HG02885 (cell line): ENCODE measurements at regions not wholly inside any gene's neighbourhood (a gene's known extent, or its start where the extent isn't known, plus 50 kb on each side); places are given as distances from the start of the nearest gene placed in this dataset.

Experiments
- ATAC-seq: cut with Tn5 transposase; IDR thresholded peaks from one replicate; pipeline ENCODE4 v1.9.1; 2021; ENCODE audit warnings: mild to moderate bottlenecking; ENCODE audit not compliant: unreplicated experiment, poor library complexity

DNA sequence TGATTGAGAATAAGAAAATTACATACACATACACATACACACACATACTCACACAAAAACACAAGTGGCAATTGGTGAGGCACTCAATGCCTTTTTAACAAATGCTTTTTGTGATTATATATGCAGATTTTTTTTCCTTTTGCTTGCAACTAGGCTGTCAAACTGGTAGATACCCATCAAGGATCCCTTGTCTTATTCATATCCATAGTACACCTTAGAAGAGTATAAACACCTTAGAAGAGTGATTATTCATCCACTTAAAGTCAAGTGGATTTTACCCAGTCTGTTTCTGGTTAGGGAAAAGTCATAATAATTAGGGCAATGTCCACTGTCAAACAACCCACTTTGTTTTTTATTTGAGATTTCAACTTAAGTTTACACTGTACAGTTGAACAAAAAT lies 1773.4 kb upstream of the MIR17HG start:
- ATAC-seq, result no peak

GRCh38 chr13:89577301-89577700 lies 1770.2 kb upstream of the MIR17HG start:
- no peak for ATAC-seq

- no peak for ATAC-seq
Measured at GRCh38 chr13:89584058-89584620, 1763.3 kb upstream of the MIR17HG start.

DNA sequence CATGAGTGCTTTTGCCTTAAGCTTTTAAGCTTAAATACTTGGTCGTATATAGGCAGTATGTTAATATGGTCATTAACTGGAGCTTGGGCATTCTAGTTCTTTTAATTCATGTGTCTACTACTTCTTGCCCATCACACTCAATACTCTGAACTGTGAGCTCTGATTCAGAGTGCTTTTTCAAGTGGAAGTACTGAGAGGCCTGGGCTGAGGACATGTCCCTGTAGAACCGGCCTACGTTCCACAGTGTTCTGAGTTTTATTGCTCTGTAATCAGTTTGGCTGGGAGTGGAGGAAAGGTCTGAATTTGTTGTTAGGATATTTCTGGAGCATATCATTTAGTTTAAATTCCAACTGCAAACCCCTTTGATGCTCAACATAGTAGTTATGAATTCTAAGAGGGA lies 1744.8 kb upstream of the MIR17HG start:
- no peak for ATAC-seq

DNA sequence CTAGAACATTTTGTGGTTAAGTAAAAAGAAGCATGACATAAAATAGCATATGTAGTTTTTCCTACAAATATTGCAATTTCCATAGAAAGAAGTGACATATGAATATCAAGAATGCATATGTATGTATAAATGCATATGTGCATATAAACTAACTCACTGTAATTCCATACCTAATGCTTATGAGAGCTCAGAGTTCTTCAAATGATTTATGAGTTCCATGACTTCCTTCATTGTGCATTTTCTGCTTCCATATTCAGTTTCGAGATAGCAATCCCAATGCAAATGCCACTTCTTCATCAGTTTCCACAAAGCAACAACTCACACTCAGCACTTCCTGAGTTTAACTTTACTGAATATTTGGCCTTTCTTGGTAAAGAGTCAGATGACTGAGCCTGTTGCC lies 1744.3 kb upstream of the MIR17HG start:
- ATAC-seq, result no peak

- no peak for ATAC-seq
Measured at GRCh38 chr13:89609318-89609717, 1738.2 kb upstream of the MIR17HG start.

- ATAC-seq, result no peak
Measured at GRCh38 chr13:89610331-89610730, 1737.2 kb upstream of the MIR17HG start.

DNA sequence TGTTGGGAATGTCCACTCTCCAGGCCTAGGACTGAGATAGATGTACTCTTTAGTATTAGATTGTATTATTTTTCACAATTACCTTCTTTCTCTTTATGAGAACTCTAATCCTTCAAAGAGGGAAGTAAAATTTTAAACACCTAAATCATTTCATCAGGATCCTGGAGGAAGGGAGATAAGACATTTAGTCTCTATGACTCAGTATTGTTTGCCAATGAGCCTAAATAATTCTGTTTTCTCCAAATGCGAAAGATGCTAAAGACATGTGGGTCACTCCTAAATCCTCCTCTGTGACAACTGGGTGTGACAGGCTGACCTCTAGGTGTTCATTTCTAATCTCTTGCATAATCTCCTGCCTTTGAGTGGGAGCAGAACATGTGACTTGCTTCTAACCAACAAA lies 1736.6 kb upstream of the MIR17HG start:
- ATAC-seq, result no peak

GRCh38 chr13:89627996-89628395 lies 1719.5 kb upstream of the MIR17HG start:
- no peak for ATAC-seq

DNA sequence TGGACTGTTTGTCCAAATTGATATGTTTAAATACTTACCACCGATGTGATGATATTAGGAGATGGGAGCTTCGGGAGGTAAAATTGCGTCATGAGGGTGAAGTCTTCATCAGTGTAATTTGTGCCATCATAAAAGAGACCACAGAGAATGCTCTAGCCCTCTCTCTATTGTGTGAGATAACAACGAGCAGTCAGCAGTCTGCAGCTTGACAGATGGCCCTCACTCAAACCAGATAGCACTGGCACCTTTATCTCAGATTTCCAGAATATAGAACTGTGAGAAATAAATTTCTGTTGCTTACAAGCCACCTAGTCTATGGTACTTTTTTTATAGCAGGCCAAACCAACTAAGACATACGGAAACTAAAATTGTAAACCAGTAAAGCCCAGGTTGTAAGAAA lies 1718.9 kb upstream of the MIR17HG start:
- no peak for ATAC-seq

DNA sequence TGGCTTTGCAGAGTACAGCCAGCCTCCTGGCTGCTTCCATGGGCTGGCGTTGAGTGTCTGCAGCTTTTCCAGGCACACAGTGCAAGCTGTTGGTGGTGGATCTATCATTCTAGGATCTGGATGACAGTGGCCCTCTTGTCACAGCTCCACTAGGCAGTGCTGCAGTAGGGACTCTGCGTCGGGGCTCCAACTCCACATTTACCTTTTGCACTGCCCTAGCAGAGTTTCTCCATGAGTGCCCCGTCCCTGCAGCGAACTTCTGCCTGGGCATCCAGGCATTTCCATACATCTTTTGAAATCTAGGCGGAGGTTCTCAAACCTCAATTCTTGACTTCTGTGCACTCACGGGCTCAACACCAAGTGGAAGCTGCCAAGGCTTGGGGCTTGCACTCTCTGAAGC lies 1697.3 kb upstream of the MIR17HG start:
- no peak for ATAC-seq

GRCh38 chr13:89660752-89661151 lies 1686.7 kb upstream of the MIR17HG start:
- ATAC-seq, result no peak

- ATAC-seq, result no peak
Measured at GRCh38 chr13:89673789-89674311, 1673.6 kb upstream of the MIR17HG start.

DNA sequence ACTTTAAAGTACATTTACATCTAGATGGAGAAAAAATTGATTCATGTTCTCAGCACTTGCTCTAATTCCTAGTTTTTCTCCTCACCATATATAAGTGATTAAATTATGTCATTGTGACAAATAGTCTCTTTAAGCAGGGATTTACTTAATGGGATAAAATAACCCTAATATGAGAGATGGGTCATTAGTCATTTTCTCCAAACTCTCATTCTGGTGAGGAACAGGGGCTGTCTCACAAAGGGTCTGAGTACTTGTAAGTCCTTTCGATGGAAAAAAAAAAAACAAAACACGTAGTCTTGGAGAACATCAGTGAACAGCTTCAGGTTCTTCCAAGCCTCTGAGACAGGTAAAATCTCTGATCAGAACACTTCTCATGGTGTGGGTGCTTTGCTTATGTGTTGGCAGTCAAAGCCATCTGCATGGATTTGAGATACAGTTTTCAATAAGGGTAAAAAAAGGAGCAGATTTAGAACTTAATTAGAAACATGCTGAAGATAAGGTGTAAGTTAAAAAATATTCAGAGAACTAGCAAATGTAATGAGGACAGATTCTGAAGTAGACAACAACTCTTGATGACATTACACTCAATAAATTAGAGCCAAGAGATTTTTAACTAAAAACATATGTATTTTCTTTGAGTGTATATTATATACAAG lies 1668.9 kb upstream of the MIR17HG start:
- no peak for ATAC-seq

DNA sequence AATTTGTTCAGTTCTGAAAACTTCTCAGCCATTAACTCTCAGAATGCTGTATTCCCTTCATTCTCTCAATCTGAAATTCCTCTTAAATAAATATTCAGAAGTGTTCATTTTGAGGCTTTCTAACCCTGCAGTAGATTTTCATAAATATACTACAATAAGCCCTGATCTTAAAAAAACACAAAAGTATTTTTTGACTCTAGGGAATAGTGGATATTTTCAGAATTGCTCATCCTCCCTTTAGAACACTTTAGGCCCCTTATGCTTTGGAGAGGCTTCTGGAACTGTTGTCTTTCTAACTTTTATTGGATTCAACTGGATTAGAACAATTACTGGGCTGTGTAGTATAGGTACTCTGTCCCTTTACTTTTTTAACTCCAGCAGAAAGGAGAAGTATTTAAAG lies 1662.6 kb upstream of the MIR17HG start:
- ATAC-seq, result no peak

DNA sequence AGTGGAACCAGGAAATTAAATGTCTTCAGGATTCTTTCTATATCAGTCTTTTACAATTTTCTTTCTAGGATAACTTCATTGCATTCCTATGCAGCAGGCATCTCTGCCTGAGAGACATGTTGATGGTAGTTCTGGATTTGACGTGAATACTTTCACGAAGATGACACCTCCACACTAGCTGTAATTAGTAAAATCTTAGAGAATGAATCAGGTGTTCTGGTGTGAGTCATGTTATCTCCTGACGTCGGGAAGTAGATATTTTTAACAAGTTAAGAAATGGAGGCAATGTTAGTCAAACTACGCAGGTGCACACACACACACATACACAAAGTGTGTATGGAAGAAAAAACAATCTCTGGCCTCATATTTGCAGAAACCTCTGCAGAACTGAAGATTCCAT lies 1661.3 kb upstream of the MIR17HG start:
- ATAC-seq, result no peak

DNA sequence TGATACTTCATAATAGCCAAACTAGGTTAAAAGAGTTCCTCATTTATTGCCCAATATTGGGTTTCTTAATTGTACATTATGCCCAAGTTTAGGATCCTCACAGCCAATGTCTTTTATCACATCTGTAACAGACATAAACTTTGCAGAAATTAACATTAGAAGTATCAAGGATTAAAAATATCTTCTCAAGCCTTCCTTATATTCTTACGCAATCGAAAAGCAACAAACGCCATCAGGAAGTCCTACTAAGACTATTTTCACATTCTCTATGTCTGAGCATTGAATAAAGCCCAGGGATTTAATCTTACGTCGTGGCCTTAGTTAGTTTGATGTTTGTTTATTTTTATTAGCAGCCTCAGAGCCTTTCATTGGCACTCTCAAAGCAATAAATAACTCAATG lies 1660.4 kb upstream of the MIR17HG start:
- no peak for ATAC-seq

DNA sequence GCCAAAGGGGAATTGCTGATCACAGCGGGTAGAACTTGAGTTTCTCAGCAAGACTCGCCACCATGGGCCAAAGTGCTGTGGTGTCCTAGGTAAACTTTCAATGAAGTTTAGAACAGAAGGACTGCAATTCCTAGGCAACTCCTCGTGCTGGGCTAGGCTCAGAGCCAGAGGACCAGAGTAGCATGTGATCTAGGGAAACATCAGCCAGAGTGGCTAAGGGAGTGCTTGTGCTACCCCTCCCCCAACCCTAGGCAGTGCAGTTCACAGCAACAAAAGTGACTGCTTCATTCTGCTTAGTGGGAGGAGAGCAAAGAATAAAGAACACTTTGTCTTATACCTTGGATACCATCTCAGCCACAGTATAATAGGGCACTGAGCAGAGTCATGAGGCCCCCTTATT lies 1658.6 kb upstream of the MIR17HG start:
- ATAC-seq, result no peak

- ATAC-seq, result no peak
Measured at GRCh38 chr13:89694451-89694850, 1653.0 kb upstream of the MIR17HG start.

DNA sequence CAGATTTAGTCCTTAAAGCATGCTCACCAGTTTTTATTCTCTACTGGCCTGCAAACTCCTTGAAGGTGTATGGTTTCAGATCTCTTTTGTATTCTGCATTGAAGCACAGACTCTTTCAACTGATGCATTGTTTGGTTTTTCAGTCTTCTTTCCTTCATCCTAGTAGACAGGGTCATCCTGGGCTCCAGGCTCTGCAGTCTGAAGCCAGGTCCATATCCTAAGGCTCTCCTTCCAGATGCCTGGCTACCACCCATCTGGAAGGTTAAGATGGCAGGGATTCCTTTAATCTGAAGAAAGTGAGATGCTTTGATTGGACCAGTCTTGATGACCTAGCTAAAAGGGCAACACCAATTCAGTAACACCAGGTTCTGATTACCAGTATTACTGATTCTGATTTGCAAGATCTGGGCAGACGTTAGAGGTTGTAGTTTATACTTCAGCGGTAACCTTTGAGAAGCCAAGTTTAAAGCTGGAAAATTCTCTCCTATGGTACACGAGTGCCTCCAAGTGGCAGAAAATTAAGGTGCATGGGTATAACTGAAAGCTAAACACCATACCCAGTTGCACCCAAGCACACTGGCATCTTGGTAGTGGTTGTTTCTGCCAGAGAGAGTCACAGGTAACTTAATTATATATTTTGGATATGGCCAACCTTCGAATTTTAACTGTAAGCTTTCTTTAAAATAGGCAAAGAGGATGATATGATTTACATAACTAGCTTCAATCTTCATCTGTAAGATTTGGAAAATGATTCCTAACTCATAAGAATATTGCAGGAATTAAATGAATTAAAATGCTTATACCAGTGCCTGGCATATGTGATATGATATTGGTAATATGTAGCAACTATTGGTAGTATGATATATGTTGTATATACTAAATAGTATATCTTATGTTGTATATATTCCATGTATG lies 1651.9 kb upstream of the MIR17HG start:
- peak; percentile 74 for ATAC-seq

- no peak for ATAC-seq
Measured at GRCh38 chr13:89701913-89702312, 1645.6 kb upstream of the MIR17HG start.
